ENCODE measurements at regions not wholly inside any gene's neighbourhood (a gene's known extent, or its start where the extent isn't known, plus 50 kb on each side); places are given as distances from the start of the nearest gene placed in this dataset.

DNA sequence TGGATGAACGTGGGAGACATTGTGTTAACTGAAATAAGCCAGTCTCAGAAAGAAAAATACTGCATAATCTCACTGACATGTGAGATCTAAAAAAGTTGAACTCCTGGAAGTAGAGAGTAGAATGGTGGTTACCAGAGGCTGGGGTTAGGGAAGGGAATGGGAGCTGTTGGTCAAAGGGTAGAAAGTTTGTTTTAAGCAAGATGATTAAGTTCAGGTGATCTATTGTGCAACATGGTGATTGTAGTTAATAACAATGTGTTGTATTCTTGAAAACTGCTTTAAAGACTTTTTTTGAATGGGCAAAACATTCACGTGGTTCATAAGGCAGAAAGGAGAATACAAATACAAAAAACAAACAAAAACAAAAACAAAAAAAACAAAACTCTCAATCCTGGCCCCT, 460.4 kb upstream of the TBX3 start:
- no peak for DNase-seq

GRCh38 chr12:115140981-115141655, 457.1 kb upstream of the TBX3 start:
- no peak for DNase-seq

GRCh38 chr12:115137812-115138521, 454.0 kb upstream of the TBX3 start:
- DNase-seq: no peak

GRCh38 chr12:115135800-115136211, 451.8 kb upstream of the TBX3 start:
- no peak for DNase-seq

DNA sequence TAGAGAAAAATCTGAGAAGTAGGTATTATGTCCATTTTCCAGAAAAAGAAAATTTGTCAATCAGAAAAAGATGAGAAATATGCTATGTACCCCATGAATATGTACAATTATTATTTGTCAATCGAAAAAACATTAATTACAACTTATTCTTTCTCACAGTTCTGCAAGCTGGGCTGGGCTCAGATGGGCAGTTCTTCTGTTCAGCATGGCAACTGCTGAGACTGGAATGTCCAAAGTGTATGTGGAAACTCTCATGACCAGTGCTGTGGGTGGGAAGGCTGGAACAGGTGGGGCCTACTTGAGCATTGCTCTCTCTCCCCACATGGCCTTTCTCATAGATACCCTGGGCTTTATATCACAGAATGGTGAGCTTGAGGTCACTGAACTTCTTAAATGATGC, 450.3 kb upstream of the TBX3 start:
- no peak for DNase-seq

DNA sequence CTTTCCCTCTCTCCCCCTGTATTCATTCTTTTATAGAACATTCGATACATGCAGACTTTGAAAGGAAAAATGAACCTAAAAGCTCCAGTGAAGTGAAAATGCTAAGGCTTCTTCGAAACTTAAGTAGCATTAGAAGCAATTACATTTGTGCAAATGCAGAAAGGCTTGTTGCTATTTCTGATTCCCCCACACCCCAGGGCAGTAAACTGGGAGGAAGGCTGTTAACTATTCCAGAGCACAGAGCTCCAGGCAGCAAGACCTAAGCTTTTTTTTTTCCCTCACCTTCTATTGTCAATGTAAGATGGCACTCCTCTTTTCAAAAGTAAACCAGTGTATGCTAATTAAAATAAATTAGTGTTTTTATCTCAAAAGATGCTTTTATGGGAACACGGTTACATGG, 448.9 kb upstream of the TBX3 start:
- no peak for DNase-seq

DNA sequence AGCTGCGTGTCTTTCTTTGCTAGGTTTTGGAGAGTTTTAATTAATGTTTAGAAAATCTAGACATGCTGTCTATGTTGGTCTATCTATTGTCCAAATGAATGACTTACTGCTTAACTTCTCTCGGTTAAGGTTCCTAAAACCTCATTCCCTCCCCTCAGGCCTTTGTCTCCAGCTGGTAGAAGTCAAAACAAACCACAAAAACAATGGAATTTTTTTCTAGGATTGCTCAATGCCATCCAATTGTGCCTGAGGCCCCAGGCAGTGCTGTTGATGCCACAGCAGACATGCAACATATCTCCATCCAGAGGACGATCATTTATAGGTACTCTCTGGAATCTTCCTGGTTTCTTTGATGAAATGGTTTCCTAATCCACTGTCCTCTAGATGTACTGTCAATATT, 448.2 kb upstream of the TBX3 start:
- no peak for DNase-seq

GRCh38 chr12:115129727-115130126, 445.8 kb upstream of the TBX3 start:
- DNase-seq: no peak

- no peak for DNase-seq
Observed at GRCh38 chr12:115121053-115121452, 437.1 kb upstream of the TBX3 start.

DNA sequence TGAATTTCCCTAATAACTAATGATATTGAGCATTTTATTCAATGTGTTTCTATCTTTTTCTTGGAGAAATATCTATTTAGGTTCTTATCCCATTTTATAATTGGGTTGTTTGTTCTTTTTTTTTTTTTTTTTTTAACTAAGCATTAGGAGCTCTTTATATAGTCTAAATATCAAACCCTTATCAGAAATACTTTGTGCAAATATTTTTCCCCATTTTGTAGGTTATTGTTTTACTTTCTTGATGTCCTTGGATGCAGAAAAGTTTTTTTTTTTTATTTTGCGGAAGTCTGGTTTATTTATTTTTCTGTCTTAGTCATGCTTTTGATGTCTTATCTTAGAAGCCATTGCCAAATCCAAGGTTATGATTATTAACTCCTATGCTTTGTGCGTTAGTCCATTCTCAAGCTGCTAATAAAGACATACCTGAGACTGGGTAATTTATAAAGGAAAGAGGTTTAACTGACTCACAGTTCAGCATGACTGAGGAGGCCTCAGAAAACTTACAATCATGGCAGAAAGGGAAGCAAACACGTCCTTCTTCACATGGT, 434.3 kb upstream of the TBX3 start:
- no peak for DNase-seq

GRCh38 chr12:115114140-115114539, 430.2 kb upstream of the TBX3 start:
- no peak for DNase-seq

DNA sequence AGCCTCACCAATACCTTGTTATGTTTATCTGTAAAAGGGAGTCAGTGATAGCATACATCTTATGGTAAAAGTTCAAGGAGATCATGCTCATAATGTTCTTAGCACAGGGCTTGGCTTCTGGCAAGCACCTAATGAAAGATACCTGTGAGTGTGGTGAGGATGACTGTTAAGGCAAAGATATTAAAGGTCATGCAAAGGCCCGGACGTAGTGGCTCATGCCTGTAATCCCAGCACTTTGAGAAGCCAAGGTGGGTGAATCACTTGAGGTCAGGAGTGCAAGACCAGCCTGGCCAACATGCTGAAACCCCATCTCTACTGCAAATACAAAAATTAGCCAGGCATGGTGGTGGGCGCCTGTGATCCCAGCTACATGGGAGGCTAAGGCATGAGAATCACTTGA, 425.9 kb upstream of the TBX3 start:
- DNase-seq: no peak

DNA sequence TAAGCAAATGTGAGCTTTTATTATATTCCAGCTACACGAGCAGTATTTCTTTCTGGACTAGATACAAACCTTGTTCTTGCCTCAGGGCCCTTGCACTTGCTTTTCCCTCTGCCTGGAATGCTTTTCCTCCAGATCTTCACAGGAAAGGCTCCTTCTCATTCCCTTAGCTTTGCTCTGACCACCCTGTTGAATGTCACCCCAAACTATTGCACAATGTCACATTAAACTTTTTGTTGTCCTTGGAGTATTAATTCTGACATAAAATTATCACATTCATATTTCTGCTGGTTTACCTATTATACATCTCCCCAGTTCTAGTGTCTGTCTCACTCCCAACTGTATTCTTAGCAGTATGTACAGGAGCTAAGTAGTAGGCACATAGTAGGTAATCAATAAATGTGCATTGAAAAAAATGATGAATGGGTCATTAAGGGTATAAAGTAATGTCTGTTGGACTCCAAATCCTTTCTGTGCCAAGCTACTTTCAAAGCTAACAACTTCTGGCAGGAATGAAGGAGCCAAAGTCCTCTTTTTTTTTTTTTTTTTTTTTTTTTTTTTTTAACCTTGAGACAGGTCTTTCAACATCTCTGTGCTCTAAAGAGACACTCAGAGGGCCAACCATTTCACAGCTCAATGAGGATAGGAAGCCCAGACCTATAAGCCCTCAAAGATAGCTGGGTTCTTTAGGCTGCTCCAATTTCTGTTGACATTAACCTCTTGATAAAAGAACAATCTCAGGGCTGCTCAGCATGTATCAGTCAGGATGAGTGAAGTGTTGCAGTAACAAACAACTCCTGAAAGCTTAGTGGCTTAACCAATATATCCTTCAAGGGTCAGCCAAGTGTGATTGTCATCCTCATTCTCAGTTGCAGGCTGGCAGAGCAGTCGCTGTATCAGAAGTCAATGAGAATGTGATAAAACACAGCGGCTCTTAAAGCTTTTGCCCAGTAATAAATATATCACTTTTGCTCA, 424.4 kb upstream of the TBX3 start:
- no peak for DNase-seq

- DNase-seq: no peak
Observed at GRCh38 chr12:115103884-115104883, 420.2 kb upstream of the TBX3 start.

- no peak for DNase-seq
Observed at GRCh38 chr12:115102450-115102849, 418.5 kb upstream of the TBX3 start.

DNA sequence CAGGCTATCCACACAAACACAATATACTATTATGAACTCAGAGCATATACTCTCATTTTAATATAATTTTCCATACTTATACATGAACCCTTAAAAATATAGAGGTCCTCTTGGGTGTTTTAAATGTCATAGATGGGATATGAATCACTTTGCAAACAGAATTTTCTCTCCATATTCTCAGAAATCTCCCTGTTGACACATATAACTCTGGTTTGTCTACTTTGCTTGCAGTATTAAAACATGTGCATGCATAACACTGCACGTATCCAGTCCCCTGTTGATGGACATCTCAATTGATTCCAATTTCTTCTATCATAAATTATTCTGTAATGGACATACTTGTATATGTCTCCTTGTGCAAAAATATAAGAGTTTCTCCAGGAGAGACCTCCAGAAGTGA, 417.5 kb upstream of the TBX3 start:
- DNase-seq: no peak

DNA sequence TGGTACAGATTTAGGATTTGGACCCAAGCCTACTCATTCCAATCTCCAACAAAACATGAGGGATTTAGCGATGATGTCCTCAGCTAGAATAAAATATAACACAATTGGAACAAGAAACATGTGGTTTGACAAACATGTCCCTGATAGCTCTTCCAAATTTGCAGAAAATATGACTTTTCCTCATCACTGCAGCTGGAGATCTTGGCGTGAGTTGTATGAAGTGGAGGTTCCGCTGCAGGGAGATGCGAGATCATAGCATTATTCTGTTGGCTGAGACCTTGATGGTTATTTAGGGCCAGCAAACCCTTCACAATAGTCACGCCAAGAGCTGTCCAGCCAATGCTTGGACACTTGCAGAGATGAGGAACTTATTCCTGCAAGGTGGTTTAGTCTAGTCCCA, 413.4 kb upstream of the TBX3 start:
- no peak for DNase-seq

- no peak for DNase-seq
Observed at GRCh38 chr12:115096588-115097397, 412.8 kb upstream of the TBX3 start.

DNA sequence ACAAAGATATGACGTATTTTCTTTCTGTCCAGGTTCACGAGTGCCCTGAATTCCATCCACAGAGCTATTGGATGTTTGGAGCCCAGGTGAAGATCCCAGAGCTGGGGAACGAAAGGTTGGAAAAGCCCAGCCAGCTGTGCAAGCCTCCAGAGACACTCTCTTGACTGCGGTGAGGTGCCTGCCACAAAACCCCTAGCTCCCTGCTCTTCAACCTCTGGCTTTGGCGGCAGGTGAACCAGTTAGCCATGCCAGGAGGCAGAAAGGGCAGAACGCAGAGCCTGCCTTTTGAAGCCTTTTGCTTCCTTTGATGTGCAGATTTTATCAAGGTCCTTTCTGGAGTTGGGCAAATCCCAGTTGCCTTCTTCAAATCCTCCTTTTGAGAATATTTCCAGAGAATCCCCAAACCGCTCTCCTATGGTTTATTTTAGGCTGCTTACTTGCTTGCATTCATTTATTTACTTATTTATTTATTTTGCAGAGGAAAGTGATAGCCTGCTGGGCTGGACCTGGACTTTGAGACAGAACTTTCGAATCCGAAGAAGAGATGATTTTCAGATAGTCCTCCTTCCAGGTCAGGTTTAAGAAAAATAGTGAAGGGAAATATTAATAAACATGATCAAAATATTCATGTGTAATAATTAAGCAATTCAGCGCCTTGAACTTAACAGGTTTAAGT, 411.2 kb upstream of the TBX3 start:
- no peak for DNase-seq

DNA sequence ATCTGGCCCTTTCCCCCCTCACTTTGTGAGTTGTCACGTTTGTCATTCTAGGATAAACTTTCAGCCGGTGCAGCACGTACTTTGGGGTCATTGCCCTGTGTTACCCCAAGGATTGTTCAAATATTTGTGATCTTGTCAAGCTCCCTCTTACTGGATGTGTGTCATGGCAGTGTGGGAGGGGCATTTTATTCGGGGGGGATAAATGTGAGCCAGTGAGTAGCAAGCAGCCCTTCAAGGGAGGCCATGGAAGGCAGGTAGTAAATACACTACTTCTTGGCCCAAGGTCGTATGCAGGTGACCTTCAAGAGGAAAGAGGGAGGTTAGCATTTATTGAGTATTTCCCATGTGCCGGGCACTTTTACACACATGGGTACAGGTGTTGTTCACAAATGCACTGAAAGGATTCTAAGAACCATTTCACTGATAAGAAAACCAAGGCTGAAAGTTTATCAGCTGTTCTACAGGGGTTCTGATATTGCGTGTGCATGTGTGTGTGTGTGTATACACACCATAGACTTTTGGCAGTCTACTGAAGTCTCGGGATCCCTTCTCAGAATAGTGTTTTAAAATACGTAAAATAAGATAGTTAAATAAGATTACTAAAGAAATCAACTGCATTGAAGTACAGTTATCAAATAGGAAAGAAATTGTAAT, 410.3 kb upstream of the TBX3 start:
- no peak for DNase-seq

Measured in CD4-positive, alpha-beta T cell treated with Interferon alpha-2 for 1 hour (primary cell).